Astrocyte of the cerebellum (primary cell): ENCODE measurements at regions not wholly inside any gene's neighbourhood (a gene's known extent, or its start where the extent isn't known, plus 50 kb on each side); places are given as distances from the start of the nearest gene placed in this dataset.

Source experiments
- DNase-seq: peaks from one replicate; pipeline ENCODE4 v3.0.0-alpha.2; 2011; ENCODE audit warnings: low read depth
- H3K4me3 ChIP-seq: 2 replicates; pipeline ENCODE4 v1.5.1; 2011; ENCODE audit warnings: mild to moderate bottlenecking, low read depth, low read length, moderate library complexity
- CTCF ChIP-seq: IDR thresholded peaks from 2 replicates; pipeline ENCODE4 v1.5.1; 2012; ENCODE audit warnings: low read length, low read depth, moderate library complexity, mild to moderate bottlenecking; ENCODE audit errors: missing control alignments
- in situ Hi-C: cut with HindIII; loops from 2 replicates; pipeline ENCODE4 v1.10.0; 2017; ENCODE audit warnings: low sequenced_read_pairs

GRCh38 chr15:97350813-97351212 is 609.7 kb upstream of the ARRDC4 start:
- in situ Hi-C loops = no loop called here
- H3K4me3 ChIP-seq = no peak overlapping the region
- no peak for DNase-seq
- TF ChIP-seq CTCF = no peak

- DNase-seq = no peak
- in situ Hi-C loops = no loop called here
These were observed 577.0 kb upstream of the ARRDC4 start for GRCh38 chr15:97383516-97383915.

GRCh38 chr15:97386940-97387339 is 573.6 kb upstream of the ARRDC4 start:
- no peak for DNase-seq
- TF ChIP-seq CTCF = no peak
- in situ Hi-C loops = no loop called here
- no peak overlapping the region for H3K4me3 ChIP-seq

More at GRCh38 chr15:97383516-97383915, 577.0 kb upstream of the ARRDC4 start:
- TF ChIP-seq CTCF = no peak
- no peak overlapping the region for H3K4me3 ChIP-seq

- in situ Hi-C loops = no loop called here
- DNase-seq = no peak
- no peak for TF ChIP-seq CTCF
- no peak overlapping the region for H3K4me3 ChIP-seq
These were observed 559.3 kb upstream of the ARRDC4 start for GRCh38 chr15:97401195-97401594.

GRCh38 chr15:97401970-97402369 is 558.5 kb upstream of the ARRDC4 start:
- no peak overlapping the region for H3K4me3 ChIP-seq
- in situ Hi-C loops = no loop called here

GRCh38 chr15:97406841-97407240 is 553.7 kb upstream of the ARRDC4 start:
- DNase-seq = no peak
- no peak for TF ChIP-seq CTCF
- no peak overlapping the region for H3K4me3 ChIP-seq
- in situ Hi-C loops = no loop called here

More at GRCh38 chr15:97401970-97402369, 558.5 kb upstream of the ARRDC4 start:
- TF ChIP-seq CTCF = no peak
- DNase-seq = no peak
